WTC11 (cell line): ENCODE measurements at regions not wholly inside any gene's neighbourhood (a gene's known extent, or its start where the extent isn't known, plus 50 kb on each side); places are given as distances from the start of the nearest gene placed in this dataset.

Experiments
- ATAC-seq: fragments of 200-7000 bp; cut with Tn5 transposase; 2 replicates; pipeline ENCODE4 v1.10.0; 2021; ENCODE audit warnings: mild to moderate bottlenecking, moderate library complexity
- CTCF ChIA-PET: fragments of 300-600 bp; sonication (Branson Sonifier 250); formaldehyde crosslinking; loops from one replicate; lab custom pipeline; 2021; ENCODE audit warnings: antibody characterized with exemption; lab: Charles Lee
- POLR2A ChIA-PET: fragments of 350-600 bp; sonication (Branson Sonifier 250); formaldehyde crosslinking; loops from one replicate; lab custom pipeline; 2021; ENCODE audit warnings: antibody characterized with exemption; lab: Charles Lee
- DNase-seq: peaks from one replicate; pipeline ENCODE4 v3.0.0; 2021; ENCODE audit warnings: low spot score
- H3K27ac Mint-ChIP-seq: 2 replicates; pipeline ENCODE4 v1.8.0; 2021; ENCODE audit warnings: mixed read lengths
- H3K27me3 Mint-ChIP-seq: 2 replicates; pipeline ENCODE4 v1.8.0; 2021; ENCODE audit warnings: low read depth, mild to moderate bottlenecking, moderate library complexity, mixed read lengths
- H3K36me3 Mint-ChIP-seq: 2 replicates; pipeline ENCODE4 v1.8.0; 2021; ENCODE audit warnings: mixed read lengths
- H3K4me1 Mint-ChIP-seq: 2 replicates; pipeline ENCODE4 v1.8.0; 2022; ENCODE audit warnings: mixed read lengths
- H3K4me3 Mint-ChIP-seq: 2 replicates; pipeline ENCODE4 v1.8.0; 2021; ENCODE audit warnings: mild to moderate bottlenecking, moderate library complexity, mixed read lengths
- H3K9me3 Mint-ChIP-seq: 2 replicates; pipeline ENCODE4 v1.8.0; 2021; ENCODE audit warnings: mixed read lengths
- ELF4 ChIP-seq: sonication (generic); formaldehyde crosslinking; IDR thresholded peaks from 2 replicates; pipeline ENCODE4 v1.8.1; 2022; ENCODE audit warnings: low read depth, mild to moderate bottlenecking, moderate library complexity, missing genetic modification reagents
- ESRRA ChIP-seq: sonication (generic); formaldehyde crosslinking; IDR thresholded peaks from 2 replicates; pipeline ENCODE4 v1.8.1; 2022; ENCODE audit warnings: mild to moderate bottlenecking, missing genetic modification reagents, borderline replicate concordance
- GTF2I ChIP-seq: fragments of 250-450 bp; sonication (Bioruptor Pico); conservative IDR thresholded peaks from 2 replicates; pipeline ENCODE4 v1.4.0; 2021; ENCODE audit warnings: mild to moderate bottlenecking
- HMGA2 ChIP-seq: fragments of 250-450 bp; sonication (Bioruptor Pico); IDR thresholded peaks from 2 replicates; pipeline ENCODE4 v1.4.0; 2021; ENCODE audit warnings: mild to moderate bottlenecking, moderate library complexity
- IRF2 ChIP-seq: sonication (generic); formaldehyde crosslinking; IDR thresholded peaks from 2 replicates; pipeline ENCODE4 v1.8.0; 2022; ENCODE audit warnings: low read depth, missing genetic modification reagents, borderline replicate concordance
- NFE2L1 ChIP-seq: sonication (generic); formaldehyde crosslinking; IDR thresholded peaks from 2 replicates; pipeline ENCODE4 v1.8.1; 2023; ENCODE audit warnings: missing genetic modification reagents
- RORB ChIP-seq: fragments of 250-450 bp; sonication (Bioruptor Pico); IDR thresholded peaks from 2 replicates; pipeline ENCODE4 v1.9.0; 2021; ENCODE audit warnings: mild to moderate bottlenecking
- TCF7 ChIP-seq: sonication (generic); formaldehyde crosslinking; IDR thresholded peaks from 2 replicates; pipeline ENCODE4 v1.8.0; 2022; ENCODE audit warnings: mild to moderate bottlenecking, low read depth, missing genetic modification reagents, moderate library complexity
- ZNF317 ChIP-seq: sonication (generic); formaldehyde crosslinking; IDR thresholded peaks from 2 replicates; pipeline ENCODE4 v1.8.1; 2023; ENCODE audit warnings: low read depth, mild to moderate bottlenecking, moderate library complexity, missing genetic modification reagents, borderline replicate concordance
- ZNF671 ChIP-seq: fragments of 250-450 bp; sonication (Bioruptor Pico); IDR thresholded peaks from 2 replicates; pipeline ENCODE4 v1.8.0; 2021; ENCODE audit warnings: mild to moderate bottlenecking
- TF ChIP-seq, protein P1 (sequence below): sonication (generic); formaldehyde crosslinking; IDR thresholded peaks from 2 replicates; pipeline ENCODE4 v1.8.1; 2023; ENCODE audit warnings: mild to moderate bottlenecking, missing genetic modification reagents
- TF ChIP-seq, protein P2 (sequence below): sonication (generic); formaldehyde crosslinking; IDR thresholded peaks from 2 replicates; pipeline ENCODE4 v1.8.0; 2023; ENCODE audit warnings: missing genetic modification reagents
- TF ChIP-seq, protein P3 (sequence below): sonication (generic); formaldehyde crosslinking; IDR thresholded peaks from 2 replicates; pipeline ENCODE4 v1.8.1; 2023; ENCODE audit warnings: mild to moderate bottlenecking, missing genetic modification reagents, borderline replicate concordance
- TF ChIP-seq, protein P4 (sequence below): fragments of 250-450 bp; sonication (Bioruptor Pico); conservative IDR thresholded peaks from 2 replicates; pipeline ENCODE4 v1.9.0; 2021; ENCODE audit warnings: mild to moderate bottlenecking
- TF ChIP-seq, protein P5 (sequence below): sonication (generic); formaldehyde crosslinking; IDR thresholded peaks from 2 replicates; pipeline ENCODE4 v1.8.0; 2022; ENCODE audit warnings: mild to moderate bottlenecking, missing genetic modification reagents
- TF ChIP-seq, protein P6 (sequence below): sonication (generic); formaldehyde crosslinking; IDR thresholded peaks from 2 replicates; pipeline ENCODE4 v1.8.0; 2022; ENCODE audit warnings: mild to moderate bottlenecking, missing genetic modification reagents
- TF ChIP-seq, protein P7 (sequence below): sonication (generic); formaldehyde crosslinking; IDR thresholded peaks from 2 replicates; pipeline ENCODE4 v1.8.1; 2022; ENCODE audit warnings: mild to moderate bottlenecking, missing genetic modification reagents, moderate library complexity, borderline replicate concordance
- TF ChIP-seq, protein P8 (sequence below): sonication (generic); formaldehyde crosslinking; IDR thresholded peaks from 2 replicates; pipeline ENCODE4 v1.8.1; 2023; ENCODE audit warnings: mild to moderate bottlenecking, missing genetic modification reagents, moderate library complexity

DNA sequence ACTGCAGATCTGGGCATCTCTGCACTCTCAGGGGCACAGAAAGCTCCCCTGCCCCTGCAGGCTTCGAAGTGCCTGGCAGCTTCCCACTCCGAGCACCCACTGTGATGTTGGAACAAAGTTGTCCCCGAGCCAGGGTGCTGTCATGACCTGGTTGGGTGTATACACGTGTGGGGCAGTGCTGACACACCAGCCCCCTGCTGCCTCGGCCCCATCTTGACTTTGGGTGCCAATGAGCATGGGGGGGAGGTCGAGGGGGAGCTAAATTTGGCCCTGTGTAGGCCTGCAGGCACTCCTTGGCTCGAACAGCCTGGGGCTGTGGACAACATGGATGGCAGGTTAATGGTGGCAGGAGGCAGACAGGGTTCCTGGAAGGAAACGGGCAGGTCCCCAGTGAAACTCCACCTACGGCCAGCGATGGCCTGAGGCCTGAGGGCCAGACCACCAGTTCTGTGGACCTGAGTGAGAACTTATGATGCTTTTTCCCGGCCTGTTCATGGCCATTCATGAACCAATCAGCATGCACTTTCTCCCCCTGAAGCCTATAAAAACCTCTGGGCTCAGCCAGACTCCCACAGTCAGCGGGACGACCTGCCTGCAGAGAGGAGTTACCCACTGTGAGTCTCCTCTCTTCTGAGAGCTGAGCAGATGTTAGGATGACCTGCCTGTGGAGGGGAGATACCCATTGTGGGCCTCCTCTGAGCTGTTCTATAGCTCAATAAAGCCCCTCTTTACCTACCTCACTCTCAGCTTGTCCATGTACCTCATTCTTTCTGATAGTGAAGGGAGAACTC is 1029.1 kb upstream of the GBE1 start:
- peaks cover 8% of the 10 kb centered on the region for H3K9me3 Mint-ChIP-seq
- no peaks in the 10 kb centered on the region for H3K27me3 Mint-ChIP-seq
- POLR2A ChIA-PET, result no interaction called here
- ATAC-seq, result no peak
- H3K4me3 Mint-ChIP-seq, result no peak overlapping the region
- CTCF ChIA-PET, result no interaction called here
- no peaks in the 10 kb centered on the region for H3K4me1 Mint-ChIP-seq
- no peak overlapping the region for H3K27ac Mint-ChIP-seq
- DNase-seq, result no peak
- TF ChIP-seq ZNF317 (CRISPR knock-in tag) (no peak), GTF2I (CRISPR knock-in tag) (no peak), NFE2L1 (CRISPR knock-in tag) (no peak), ELF4 (no peak), IRF2 (CRISPR knock-in tag) (no peak), ZNF671 (no peak), RORB (CRISPR knock-in tag) (no peak), ESRRA (CRISPR knock-in tag) (no peak), TCF7 (CRISPR knock-in tag) (no peak), HMGA2 (no peak)
- TF ChIP-seq, protein P1, sequence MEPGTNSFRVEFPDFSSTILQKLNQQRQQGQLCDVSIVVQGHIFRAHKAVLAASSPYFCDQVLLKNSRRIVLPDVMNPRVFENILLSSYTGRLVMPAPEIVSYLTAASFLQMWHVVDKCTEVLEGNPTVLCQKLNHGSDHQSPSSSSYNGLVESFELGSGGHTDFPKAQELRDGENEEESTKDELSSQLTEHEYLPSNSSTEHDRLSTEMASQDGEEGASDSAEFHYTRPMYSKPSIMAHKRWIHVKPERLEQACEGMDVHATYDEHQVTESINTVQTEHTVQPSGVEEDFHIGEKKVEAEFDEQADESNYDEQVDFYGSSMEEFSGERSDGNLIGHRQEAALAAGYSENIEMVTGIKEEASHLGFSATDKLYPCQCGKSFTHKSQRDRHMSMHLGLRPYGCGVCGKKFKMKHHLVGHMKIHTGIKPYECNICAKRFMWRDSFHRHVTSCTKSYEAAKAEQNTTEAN, result no peak
- TF ChIP-seq, protein P2, sequence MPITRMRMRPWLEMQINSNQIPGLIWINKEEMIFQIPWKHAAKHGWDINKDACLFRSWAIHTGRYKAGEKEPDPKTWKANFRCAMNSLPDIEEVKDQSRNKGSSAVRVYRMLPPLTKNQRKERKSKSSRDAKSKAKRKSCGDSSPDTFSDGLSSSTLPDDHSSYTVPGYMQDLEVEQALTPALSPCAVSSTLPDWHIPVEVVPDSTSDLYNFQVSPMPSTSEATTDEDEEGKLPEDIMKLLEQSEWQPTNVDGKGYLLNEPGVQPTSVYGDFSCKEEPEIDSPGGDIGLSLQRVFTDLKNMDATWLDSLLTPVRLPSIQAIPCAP (CRISPR knock-in tag), result no peak
- TF ChIP-seq, protein P3, sequence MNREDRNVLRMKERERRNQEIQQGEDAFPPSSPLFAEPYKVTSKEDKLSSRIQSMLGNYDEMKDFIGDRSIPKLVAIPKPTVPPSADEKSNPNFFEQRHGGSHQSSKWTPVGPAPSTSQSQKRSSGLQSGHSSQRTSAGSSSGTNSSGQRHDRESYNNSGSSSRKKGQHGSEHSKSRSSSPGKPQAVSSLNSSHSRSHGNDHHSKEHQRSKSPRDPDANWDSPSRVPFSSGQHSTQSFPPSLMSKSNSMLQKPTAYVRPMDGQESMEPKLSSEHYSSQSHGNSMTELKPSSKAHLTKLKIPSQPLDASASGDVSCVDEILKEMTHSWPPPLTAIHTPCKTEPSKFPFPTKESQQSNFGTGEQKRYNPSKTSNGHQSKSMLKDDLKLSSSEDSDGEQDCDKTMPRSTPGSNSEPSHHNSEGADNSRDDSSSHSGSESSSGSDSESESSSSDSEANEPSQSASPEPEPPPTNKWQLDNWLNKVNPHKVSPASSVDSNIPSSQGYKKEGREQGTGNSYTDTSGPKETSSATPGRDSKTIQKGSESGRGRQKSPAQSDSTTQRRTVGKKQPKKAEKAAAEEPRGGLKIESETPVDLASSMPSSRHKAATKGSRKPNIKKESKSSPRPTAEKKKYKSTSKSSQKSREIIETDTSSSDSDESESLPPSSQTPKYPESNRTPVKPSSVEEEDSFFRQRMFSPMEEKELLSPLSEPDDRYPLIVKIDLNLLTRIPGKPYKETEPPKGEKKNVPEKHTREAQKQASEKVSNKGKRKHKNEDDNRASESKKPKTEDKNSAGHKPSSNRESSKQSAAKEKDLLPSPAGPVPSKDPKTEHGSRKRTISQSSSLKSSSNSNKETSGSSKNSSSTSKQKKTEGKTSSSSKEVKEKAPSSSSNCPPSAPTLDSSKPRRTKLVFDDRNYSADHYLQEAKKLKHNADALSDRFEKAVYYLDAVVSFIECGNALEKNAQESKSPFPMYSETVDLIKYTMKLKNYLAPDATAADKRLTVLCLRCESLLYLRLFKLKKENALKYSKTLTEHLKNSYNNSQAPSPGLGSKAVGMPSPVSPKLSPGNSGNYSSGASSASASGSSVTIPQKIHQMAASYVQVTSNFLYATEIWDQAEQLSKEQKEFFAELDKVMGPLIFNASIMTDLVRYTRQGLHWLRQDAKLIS (CRISPR knock-in tag), result no peak
- TF ChIP-seq, protein P4, sequence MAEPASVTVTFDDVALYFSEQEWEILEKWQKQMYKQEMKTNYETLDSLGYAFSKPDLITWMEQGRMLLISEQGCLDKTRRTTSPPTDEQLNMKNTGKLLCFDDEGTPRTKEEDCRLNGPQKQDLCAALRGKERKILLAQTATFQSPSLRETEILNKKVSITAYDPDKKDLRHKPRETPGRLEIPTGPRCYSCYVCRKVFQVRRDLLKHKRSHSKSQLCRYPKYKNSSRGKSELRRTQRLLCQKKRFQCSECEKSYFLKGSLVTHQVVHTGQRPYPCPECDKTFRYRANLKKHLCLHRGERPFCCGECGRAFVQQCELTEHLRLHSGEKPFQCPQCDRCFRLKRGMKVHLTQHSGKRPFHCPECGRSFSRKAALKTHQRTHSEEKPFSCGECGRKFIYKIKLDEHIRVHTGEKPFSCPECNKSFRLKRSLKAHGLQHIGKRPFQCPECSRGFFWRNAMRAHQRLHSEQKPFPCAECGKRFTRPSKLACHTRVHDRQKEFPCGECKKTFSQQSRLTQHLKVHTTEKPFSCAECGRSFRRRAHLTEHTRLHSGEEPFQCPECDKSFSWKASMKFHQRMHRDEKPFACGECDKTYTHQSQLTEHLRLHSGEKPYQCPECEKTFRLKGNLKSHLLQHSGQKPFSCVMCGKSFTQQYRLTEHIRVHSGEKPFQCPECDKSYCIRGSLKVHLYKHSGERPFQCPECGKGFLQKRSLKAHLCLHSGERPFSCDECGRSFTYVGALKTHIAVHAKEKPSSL (CRISPR knock-in tag), result no peak
- TF ChIP-seq, protein P5, sequence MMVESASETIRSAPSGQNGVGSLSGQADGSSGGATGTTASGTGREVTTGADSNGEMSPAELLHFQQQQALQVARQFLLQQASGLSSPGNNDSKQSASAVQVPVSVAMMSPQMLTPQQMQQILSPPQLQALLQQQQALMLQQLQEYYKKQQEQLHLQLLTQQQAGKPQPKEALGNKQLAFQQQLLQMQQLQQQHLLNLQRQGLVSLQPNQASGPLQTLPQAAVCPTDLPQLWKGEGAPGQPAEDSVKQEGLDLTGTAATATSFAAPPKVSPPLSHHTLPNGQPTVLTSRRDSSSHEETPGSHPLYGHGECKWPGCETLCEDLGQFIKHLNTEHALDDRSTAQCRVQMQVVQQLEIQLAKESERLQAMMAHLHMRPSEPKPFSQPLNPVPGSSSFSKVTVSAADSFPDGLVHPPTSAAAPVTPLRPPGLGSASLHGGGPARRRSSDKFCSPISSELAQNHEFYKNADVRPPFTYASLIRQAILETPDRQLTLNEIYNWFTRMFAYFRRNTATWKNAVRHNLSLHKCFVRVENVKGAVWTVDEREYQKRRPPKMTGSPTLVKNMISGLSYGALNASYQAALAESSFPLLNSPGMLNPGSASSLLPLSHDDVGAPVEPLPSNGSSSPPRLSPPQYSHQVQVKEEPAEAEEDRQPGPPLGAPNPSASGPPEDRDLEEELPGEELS (CRISPR knock-in tag), result no peak
- peaks cover 2% of the 10 kb centered on the region; the same call in 1 of the 2 replicates for H3K36me3 Mint-ChIP-seq

DNA sequence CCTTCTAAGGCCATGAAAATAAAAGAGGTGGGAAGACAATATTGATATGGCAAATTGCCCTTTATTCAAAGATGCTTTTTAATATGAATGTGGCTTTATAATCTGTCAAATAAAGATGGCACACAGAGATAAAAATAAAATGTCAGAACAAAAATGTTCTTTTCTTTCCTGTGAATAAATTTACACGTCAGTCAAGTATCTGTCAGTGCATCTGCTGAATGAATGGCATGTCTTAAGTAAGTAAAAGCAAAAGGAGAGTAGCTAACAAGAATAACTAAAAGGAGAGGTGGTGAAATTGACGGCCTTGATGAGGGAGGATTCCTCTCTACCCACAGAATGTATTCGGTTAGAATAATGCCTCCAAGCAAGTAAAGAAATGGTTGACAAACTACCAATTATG is 1021.7 kb upstream of the GBE1 start:
- ChIA-PET CTCF (no interaction called here), POLR2A (no interaction called here)
- Mint-ChIP-seq H3K27me3 (no peaks in the 10 kb centered on the region), H3K4me1 (peaks cover 7% of the 10 kb centered on the region), H3K9me3 (no peaks in the 10 kb centered on the region), H3K4me3 (no peak overlapping the region), H3K27ac (no peak overlapping the region), H3K36me3 (no peaks in the 10 kb centered on the region)
- ATAC-seq (no peak), DNase-seq (no peak)
- TF ChIP-seq TCF7 (CRISPR knock-in tag), result no peak
- TF ChIP-seq, protein P6, sequence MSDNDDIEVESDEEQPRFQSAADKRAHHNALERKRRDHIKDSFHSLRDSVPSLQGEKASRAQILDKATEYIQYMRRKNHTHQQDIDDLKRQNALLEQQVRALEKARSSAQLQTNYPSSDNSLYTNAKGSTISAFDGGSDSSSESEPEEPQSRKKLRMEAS (CRISPR knock-in tag), result no peak
- TF ChIP-seq, protein P7, sequence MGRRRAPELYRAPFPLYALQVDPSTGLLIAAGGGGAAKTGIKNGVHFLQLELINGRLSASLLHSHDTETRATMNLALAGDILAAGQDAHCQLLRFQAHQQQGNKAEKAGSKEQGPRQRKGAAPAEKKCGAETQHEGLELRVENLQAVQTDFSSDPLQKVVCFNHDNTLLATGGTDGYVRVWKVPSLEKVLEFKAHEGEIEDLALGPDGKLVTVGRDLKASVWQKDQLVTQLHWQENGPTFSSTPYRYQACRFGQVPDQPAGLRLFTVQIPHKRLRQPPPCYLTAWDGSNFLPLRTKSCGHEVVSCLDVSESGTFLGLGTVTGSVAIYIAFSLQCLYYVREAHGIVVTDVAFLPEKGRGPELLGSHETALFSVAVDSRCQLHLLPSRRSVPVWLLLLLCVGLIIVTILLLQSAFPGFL (CRISPR knock-in tag), result no peak
- TF ChIP-seq, protein P8, sequence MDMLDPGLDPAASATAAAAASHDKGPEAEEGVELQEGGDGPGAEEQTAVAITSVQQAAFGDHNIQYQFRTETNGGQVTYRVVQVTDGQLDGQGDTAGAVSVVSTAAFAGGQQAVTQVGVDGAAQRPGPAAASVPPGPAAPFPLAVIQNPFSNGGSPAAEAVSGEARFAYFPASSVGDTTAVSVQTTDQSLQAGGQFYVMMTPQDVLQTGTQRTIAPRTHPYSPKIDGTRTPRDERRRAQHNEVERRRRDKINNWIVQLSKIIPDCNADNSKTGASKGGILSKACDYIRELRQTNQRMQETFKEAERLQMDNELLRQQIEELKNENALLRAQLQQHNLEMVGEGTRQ, result no peak
